ENCODE measurements at regions not wholly inside any gene's neighbourhood (a gene's known extent, or its start where the extent isn't known, plus 50 kb on each side); places are given as distances from the start of the nearest gene placed in this dataset.

- Histone ChIP-seq H3K27me3 (no peaks in the 10 kb centered on the region), H3K9me3 (no peaks in the 10 kb centered on the region), H3K36me3 (no peaks in the 10 kb centered on the region), H3K4me1 (no peaks in the 10 kb centered on the region), H3K27ac (no peak overlapping the region), H3K4me3 (no peak overlapping the region)
- DNase-seq (ENCODE audit: low spot score in 2 of 2) = no peak
- intact Hi-C loops (cut with DNase I; ENCODE audit: low total_unique reads) = no loop called here
- TF ChIP-seq POLR2AphosphoS5 (IDR thresholded peaks at IDR 0.05) (no peak), POLR2A (IDR thresholded peaks at IDR 0.05) (no peak), CTCF (IDR thresholded peaks at IDR 0.05) (no peak)
These were observed 468.4 kb upstream of the MDFIC2 start for GRCh38 chr3:70780790-70781189.

- no peak for DNase-seq (ENCODE audit: low spot score in 2 of 2)
- no peaks in the 10 kb centered on the region for H3K27me3 ChIP-seq
- TF ChIP-seq POLR2AphosphoS5 (IDR thresholded peaks at IDR 0.05) (no peak), POLR2A (IDR thresholded peaks at IDR 0.05) (no peak), CTCF (IDR thresholded peaks at IDR 0.05) (no peak)
These were observed 466.9 kb upstream of the MDFIC2 start for GRCh38 chr3:70779296-70779695.

GRCh38 chr3:70776081-70776480, 463.6 kb upstream of the MDFIC2 start:
- H3K9me3 ChIP-seq = no peaks in the 10 kb centered on the region
- H3K36me3 ChIP-seq = no peaks in the 10 kb centered on the region
- TF ChIP-seq CTCF (IDR thresholded peaks at IDR 0.05) = no peak
- no peak for TF ChIP-seq POLR2AphosphoS5 (IDR thresholded peaks at IDR 0.05)
- TF ChIP-seq POLR2A (IDR thresholded peaks at IDR 0.05) = no peak
- H3K27me3 ChIP-seq = no peaks in the 10 kb centered on the region
- H3K4me1 ChIP-seq = no peaks in the 10 kb centered on the region
- H3K27ac ChIP-seq = no peak overlapping the region
- no peak overlapping the region for H3K4me3 ChIP-seq
- no peak for DNase-seq (ENCODE audit: low spot score in 2 of 2)
- intact Hi-C loops (cut with DNase I; ENCODE audit: low total_unique reads) = loop anchor here (5.0 kb wide), 1 partner anchor 101 kb away; no protein-coding TSS in a partner anchor

More at GRCh38 chr3:70779296-70779695, 466.9 kb upstream of the MDFIC2 start:
- intact Hi-C loops (cut with DNase I; ENCODE audit: low total_unique reads) = loop anchor here (5.0 kb wide), 1 partner anchor 98 kb away; no protein-coding TSS in a partner anchor
- H3K36me3 ChIP-seq = no peaks in the 10 kb centered on the region
- H3K9me3 ChIP-seq = no peaks in the 10 kb centered on the region
- no peak overlapping the region for H3K27ac ChIP-seq
- H3K4me1 ChIP-seq = no peaks in the 10 kb centered on the region
- no peak overlapping the region for H3K4me3 ChIP-seq

GRCh38 chr3:70775257-70775656, 462.8 kb upstream of the MDFIC2 start:
- intact Hi-C loops (cut with DNase I; ENCODE audit: low total_unique reads) = loop anchor here (5.0 kb wide), 1 partner anchor 102 kb away; no protein-coding TSS in a partner anchor
- H3K27me3 ChIP-seq = no peaks in the 10 kb centered on the region
- H3K4me1 ChIP-seq = no peaks in the 10 kb centered on the region
- H3K36me3 ChIP-seq = no peaks in the 10 kb centered on the region
- H3K27ac ChIP-seq = no peak overlapping the region
- no peak for DNase-seq (ENCODE audit: low spot score in 2 of 2)
- no peak overlapping the region for H3K4me3 ChIP-seq
- no peak for TF ChIP-seq POLR2AphosphoS5 (IDR thresholded peaks at IDR 0.05)
- TF ChIP-seq CTCF (IDR thresholded peaks at IDR 0.05) = no peak
- TF ChIP-seq POLR2A (IDR thresholded peaks at IDR 0.05) = no peak
- H3K9me3 ChIP-seq = no peaks in the 10 kb centered on the region

- Histone ChIP-seq H3K4me1 (no peaks in the 10 kb centered on the region), H3K36me3 (no peaks in the 10 kb centered on the region), H3K4me3 (no peak overlapping the region), H3K27ac (no peak overlapping the region), H3K27me3 (no peaks in the 10 kb centered on the region), H3K9me3 (no peaks in the 10 kb centered on the region)
- TF ChIP-seq POLR2A (IDR thresholded peaks at IDR 0.05) (no peak), CTCF (IDR thresholded peaks at IDR 0.05) (no peak), POLR2AphosphoS5 (IDR thresholded peaks at IDR 0.05) (no peak)
- intact Hi-C loops (cut with DNase I; ENCODE audit: low total_unique reads) = loop anchor here (5.0 kb wide), 1 partner anchor 103 kb away; no protein-coding TSS in a partner anchor
- no peak for DNase-seq (ENCODE audit: low spot score in 2 of 2)
These were observed 462.2 kb upstream of the MDFIC2 start for GRCh38 chr3:70774641-70775040.
